H9 (cell line): ENCODE measurements at regions not wholly inside any gene's neighbourhood (a gene's known extent, or its start where the extent isn't known, plus 50 kb on each side); places are given as distances from the start of the nearest gene placed in this dataset.

Experiments used
- DNase-seq: peaks from one replicate; pipeline ENCODE4 v3.0.0-alpha.2; 2017
- H2AFZ ChIP-seq: one replicate; pipeline ENCODE4 v1.6.1; 2013; ENCODE audit warnings: mild to moderate bottlenecking, low read length, control low read depth, moderate library complexity
- H2AK5ac ChIP-seq: 2 replicates; pipeline ENCODE4 v1.6.1; 2013; ENCODE audit warnings: low read length, control low read depth, mixed read lengths; ENCODE audit not compliant: insufficient read length
- H2BK120ac ChIP-seq: one replicate; pipeline ENCODE4 v1.6.1; 2013; ENCODE audit warnings: low read depth, mild to moderate bottlenecking, low read length, control low read depth, inconsistent platforms; ENCODE audit not compliant: poor library complexity, severe bottlenecking
- H2BK12ac ChIP-seq: 2 replicates; pipeline ENCODE4 v1.6.1; 2013; ENCODE audit warnings: low read length, control low read depth, mixed read lengths, low read depth; ENCODE audit not compliant: insufficient read length
- H2BK15ac ChIP-seq: 2 replicates; pipeline ENCODE4 v1.6.1; 2013; ENCODE audit warnings: low read depth, low read length, control low read depth
- H2BK20ac ChIP-seq: one replicate; pipeline ENCODE4 v1.6.1; 2013; ENCODE audit warnings: low read depth, mild to moderate bottlenecking, low read length, control low read depth, inconsistent platforms; ENCODE audit not compliant: poor library complexity, severe bottlenecking
- H2BK5ac ChIP-seq: 2 replicates; pipeline ENCODE4 v1.6.1; 2013; ENCODE audit warnings: low read length, control low read depth, mixed read lengths; ENCODE audit not compliant: insufficient read length
- H3K14ac ChIP-seq: 2 replicates; pipeline ENCODE4 v1.6.1; 2013; ENCODE audit warnings: low read length, control low read depth; ENCODE audit not compliant: insufficient read depth
- H3K18ac ChIP-seq: 2 replicates; pipeline ENCODE4 v1.6.1; 2013; ENCODE audit warnings: low read depth, mild to moderate bottlenecking, mixed read lengths, low read length, control low read depth; ENCODE audit not compliant: insufficient read length
- H3K23ac ChIP-seq: 2 replicates; pipeline ENCODE4 v1.6.1; 2013; ENCODE audit warnings: low read length, control low read depth, mixed read lengths, low read depth; ENCODE audit not compliant: insufficient read length
- H3K23me2 ChIP-seq: 2 replicates; pipeline ENCODE4 v1.6.1; 2013; ENCODE audit warnings: low read depth, mild to moderate bottlenecking, mixed read lengths, low read length, control low read depth; ENCODE audit not compliant: insufficient read length, poor library complexity, severe bottlenecking
- H3K27ac ChIP-seq: 2 replicates; pipeline ENCODE4 v1.5.1; 2013; ENCODE audit warnings: low read length, control low read depth, mixed read lengths, low read depth; ENCODE audit not compliant: insufficient read length
- H3K27me3 ChIP-seq: 2 replicates; pipeline ENCODE4 v1.6.1; 2013; ENCODE audit warnings: low read length, control low read depth, inconsistent platforms; ENCODE audit not compliant: insufficient read depth
- H3K4ac ChIP-seq: 2 replicates; pipeline ENCODE4 v1.6.1; 2013; ENCODE audit warnings: low read depth, mild to moderate bottlenecking, control low read depth, inconsistent platforms, low read length, moderate library complexity
- H3K4me1 ChIP-seq: 2 replicates; pipeline ENCODE4 v1.6.1; 2013; ENCODE audit warnings: low read length, control low read depth, inconsistent platforms; ENCODE audit not compliant: insufficient read depth
- H3K4me2 ChIP-seq: 2 replicates; pipeline ENCODE4 v1.6.1; 2013; ENCODE audit warnings: low read length, control low read depth, mixed read lengths; ENCODE audit not compliant: insufficient read length, insufficient read depth
- H3K56ac ChIP-seq: 2 replicates; pipeline ENCODE4 v1.6.1; 2013; ENCODE audit warnings: low read depth, mild to moderate bottlenecking, mixed read lengths, low read length, control low read depth; ENCODE audit not compliant: insufficient read length
- H3K79me1 ChIP-seq: 2 replicates; pipeline ENCODE4 v1.6.1; 2013; ENCODE audit warnings: low read depth, mild to moderate bottlenecking, moderate library complexity, low read length, control low read depth, inconsistent platforms; ENCODE audit not compliant: insufficient read depth, poor library complexity, severe bottlenecking
- H3K79me2 ChIP-seq: 2 replicates; pipeline ENCODE4 v1.6.1; 2013; ENCODE audit warnings: low read length, control low read depth, inconsistent platforms; ENCODE audit not compliant: insufficient read depth
- H3K9ac ChIP-seq: 2 replicates; pipeline ENCODE4 v1.6.1; 2013; ENCODE audit warnings: low read length, control low read depth, mixed read lengths; ENCODE audit not compliant: insufficient read length; ENCODE audit errors: extremely low read depth
- H3K9me3 ChIP-seq: one replicate; pipeline ENCODE4 v1.6.1; 2013; ENCODE audit warnings: low read depth, low read length, inconsistent platforms; ENCODE audit not compliant: control insufficient read depth
- H3T11ph ChIP-seq: one replicate; pipeline ENCODE4 v1.6.1; 2013; ENCODE audit warnings: mild to moderate bottlenecking, low read length, control low read depth, inconsistent platforms
- H4K20me1 ChIP-seq: one replicate; pipeline ENCODE4 v1.6.1; 2013; ENCODE audit not compliant: control insufficient read depth, insufficient read length, insufficient read depth
- H4K5ac ChIP-seq: 2 replicates; pipeline ENCODE4 v1.6.1; 2013; ENCODE audit warnings: low read depth, mild to moderate bottlenecking, mixed read lengths, low read length, control low read depth; ENCODE audit not compliant: insufficient read length
- H4K8ac ChIP-seq: replicated peaks from 2 replicates; pipeline ENCODE4 v1.6.1; 2013; ENCODE audit warnings: low read length, control low read depth, mixed read lengths, low read depth; ENCODE audit not compliant: insufficient read length
- H4K91ac ChIP-seq: 2 replicates; pipeline ENCODE4 v1.6.1; 2013; ENCODE audit warnings: low read depth, mild to moderate bottlenecking, moderate library complexity, mixed read lengths, low read length, control low read depth; ENCODE audit not compliant: insufficient read length
- H3K27ac Mint-ChIP-seq, 3 experiments: 2 replicates in 2 of 3; 3 replicates in 1 of 3; pipeline ENCODE4 v1.8.0; 2020 to 2021; ENCODE audit warnings: mixed read lengths in 3 of 3, mild to moderate bottlenecking in 1 of 3, moderate library complexity in 1 of 3
- H3K27me3 Mint-ChIP-seq: 2 replicates; pipeline ENCODE4 v1.8.0; 2021; ENCODE audit warnings: low read depth, mild to moderate bottlenecking, moderate library complexity, mixed read lengths
- H3K36me3 Mint-ChIP-seq, 3 experiments: 2 replicates in 2 of 3; 3 replicates in 1 of 3; pipeline ENCODE4 v1.8.0; 2020 to 2021; ENCODE audit warnings: low read depth in 3 of 3, mixed read lengths in 3 of 3; ENCODE audit not compliant: insufficient read depth in 1 of 3
- H3K4me1 Mint-ChIP-seq, 2 experiments: 2 replicates each; pipeline ENCODE4 v1.8.0; 2020; ENCODE audit warnings: mixed read lengths in 2 of 2
- H3K4me3 Mint-ChIP-seq, 2 experiments: 2 replicates in 1 of 2; 3 replicates in 1 of 2; pipeline ENCODE4 v1.8.0; 2020 to 2021; ENCODE audit warnings: mild to moderate bottlenecking in 2 of 2, mixed read lengths in 2 of 2, moderate library complexity in 1 of 2
- H3K9me3 Mint-ChIP-seq, 2 experiments: 2 replicates in 1 of 2; 3 replicates in 1 of 2; pipeline ENCODE4 v1.8.0; 2020; ENCODE audit warnings: mild to moderate bottlenecking in 2 of 2, mixed read lengths in 2 of 2, moderate library complexity in 1 of 2
- WGBS: extraction: QIAGEN DNeasy Blood & Tissue Kit; methylation state at CpG from one replicate; pipeline ENCODE4 v1.1.7; 2013; ENCODE audit warnings: missing lambda C conversion rate, low lambda C conversion rate, mixed read lengths; ENCODE audit not compliant: insufficient read length; ENCODE audit errors: extremely low coverage; 5-methylcytosine and 5-hydroxymethylcytosine counted together
- microRNA-seq: library from miRNA; unstranded; fragments of <30 nt; microRNA quantifications from one replicate; pipeline ENCODE4, GENCODE V29; 2020; ENCODE audit warnings: borderline microRNAs expressed
- TF ChIP-seq, protein P1 (sequence below): fragments of 200-600 bp; sonication (generic); conservative IDR thresholded peaks from 3 replicates; pipeline ENCODE4 v1.8.0; 2021; ENCODE audit warnings: antibody characterized with exemption, mild to moderate bottlenecking

GRCh38 chr4:182193311-182193710 is 49.9 kb upstream of the TENM3 start:
- Histone ChIP-seq H2BK15ac (no peak overlapping the region), H2AFZ (no peak overlapping the region), H4K20me1 (no peaks in the 10 kb centered on the region), H3K4me1 (0 out of 2 replicates have a peak, but pooled peaks cover 4% of the 10 kb centered on the region), H3K14ac (no peak overlapping the region), H3K23ac (no peak overlapping the region), H3K9me3 (no peaks in the 10 kb centered on the region), H2BK120ac (no peak overlapping the region), H4K91ac (no peak overlapping the region), H2BK12ac (no peak overlapping the region), H2BK5ac (no peak overlapping the region), H2BK20ac (no peak overlapping the region), H2AK5ac (no peak overlapping the region), H3K79me2 (peaks cover 3% of the 10 kb centered on the region), H4K5ac (no peak overlapping the region), H3K27ac (no peak overlapping the region), H3K4ac (no peak overlapping the region), H3K56ac (no peak overlapping the region), H3K23me2 (no peaks in the 10 kb centered on the region), H3K18ac (no peak overlapping the region), H3K4me2 (no peak overlapping the region), H4K8ac (no peak overlapping the region), H3T11ph (no peak overlapping the region), H3K9ac (no peak overlapping the region), H3K27me3 (no peaks in the 10 kb centered on the region), H3K79me1 (no peaks in the 10 kb centered on the region)
- Mint-ChIP-seq H3K4me1 (peaks cover 23 to 36% of the 10 kb centered on the region in 2 experiments), H3K9me3 (no peaks in the 10 kb centered on the region), H3K27me3 (no peaks in the 10 kb centered on the region), H3K36me3 (no peaks in the 10 kb centered on the region), H3K4me3 (no peak overlapping the region), H3K27ac (no peak overlapping the region)
- DNase-seq = no peak
- WGBS = no CpG with 5 or more reads among the region's 8 CpGs
- TF ChIP-seq, protein P1, sequence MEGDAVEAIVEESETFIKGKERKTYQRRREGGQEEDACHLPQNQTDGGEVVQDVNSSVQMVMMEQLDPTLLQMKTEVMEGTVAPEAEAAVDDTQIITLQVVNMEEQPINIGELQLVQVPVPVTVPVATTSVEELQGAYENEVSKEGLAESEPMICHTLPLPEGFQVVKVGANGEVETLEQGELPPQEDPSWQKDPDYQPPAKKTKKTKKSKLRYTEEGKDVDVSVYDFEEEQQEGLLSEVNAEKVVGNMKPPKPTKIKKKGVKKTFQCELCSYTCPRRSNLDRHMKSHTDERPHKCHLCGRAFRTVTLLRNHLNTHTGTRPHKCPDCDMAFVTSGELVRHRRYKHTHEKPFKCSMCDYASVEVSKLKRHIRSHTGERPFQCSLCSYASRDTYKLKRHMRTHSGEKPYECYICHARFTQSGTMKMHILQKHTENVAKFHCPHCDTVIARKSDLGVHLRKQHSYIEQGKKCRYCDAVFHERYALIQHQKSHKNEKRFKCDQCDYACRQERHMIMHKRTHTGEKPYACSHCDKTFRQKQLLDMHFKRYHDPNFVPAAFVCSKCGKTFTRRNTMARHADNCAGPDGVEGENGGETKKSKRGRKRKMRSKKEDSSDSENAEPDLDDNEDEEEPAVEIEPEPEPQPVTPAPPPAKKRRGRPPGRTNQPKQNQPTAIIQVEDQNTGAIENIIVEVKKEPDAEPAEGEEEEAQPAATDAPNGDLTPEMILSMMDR = no peak

Small RNA genes in the stretch of these regions (microRNA-seq; reads per million reads assigned to microRNA genes)
- 14.6 reads per million, percentile 52 among the genes with 10 or more reads in this experiment for gene MIR1305
